Astrocyte of the hippocampus (primary cell): ENCODE measurements at regions not wholly inside any gene's neighbourhood (a gene's known extent, or its start where the extent isn't known, plus 50 kb on each side); places are given as distances from the start of the nearest gene placed in this dataset.
A peak's percentile ranks its signal among the peaks of the same experiment; 100 is the strongest.

Experiments
- DNase-seq: peaks from one replicate; pipeline ENCODE4 v3.0.0; 2011; ENCODE audit warnings: low read depth, low spot score

DNA sequence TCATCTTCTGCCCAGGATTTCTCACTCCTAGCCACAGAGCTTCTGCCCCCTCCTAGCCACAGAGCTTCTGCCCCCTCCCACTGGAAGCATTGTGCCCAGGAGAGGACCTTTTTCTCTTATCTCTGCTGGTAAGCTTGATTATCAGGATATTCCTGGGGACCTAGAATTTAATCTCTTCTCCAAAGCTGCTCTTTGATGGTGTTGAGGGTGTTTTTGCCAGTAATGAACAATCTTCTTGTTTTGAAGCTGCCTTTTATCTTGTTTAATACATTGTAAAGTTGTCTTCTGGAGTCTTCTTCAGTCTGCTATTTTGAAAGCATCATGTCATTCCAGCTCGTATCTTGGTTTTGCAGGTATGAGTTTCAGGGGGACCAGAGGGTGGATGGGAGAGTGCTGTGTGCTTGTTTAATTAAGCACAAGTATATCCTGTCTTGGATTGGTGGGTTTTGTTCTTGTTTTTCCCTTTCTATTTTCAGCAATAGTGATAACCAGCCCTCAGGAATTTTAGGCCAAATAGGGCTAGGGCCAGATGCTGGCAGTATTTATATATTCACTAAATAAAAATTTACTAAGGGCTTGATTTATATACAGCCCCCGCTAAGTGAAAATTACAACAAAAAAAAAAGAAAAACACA, 214.0 kb upstream of the DMRT1 start:
- DNase-seq, result no peak

GRCh38 chr9:629146-629545, 212.4 kb upstream of the DMRT1 start:
- no peak for DNase-seq

DNA sequence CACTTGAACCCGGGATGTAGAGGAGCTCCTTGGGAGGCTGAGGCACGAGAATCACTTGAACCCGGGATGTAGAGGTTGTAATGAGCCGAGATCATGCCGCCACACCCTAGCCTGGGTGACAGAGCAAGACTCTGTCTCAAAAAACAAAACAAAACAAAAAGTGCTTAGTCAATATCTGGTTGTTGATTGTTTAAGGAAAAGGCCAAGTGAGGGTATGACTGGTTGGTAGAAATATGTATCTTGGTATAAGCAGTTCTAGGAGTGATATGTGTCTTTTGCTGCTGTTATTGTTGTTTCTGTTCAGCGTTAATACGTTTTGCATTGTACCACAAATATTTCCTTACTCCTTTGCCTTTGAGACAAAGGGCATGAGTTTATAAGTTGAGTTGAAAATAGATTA, 210.7 kb upstream of the DMRT1 start:
- no peak for DNase-seq

- DNase-seq, result peak; percentile 15
Measured at GRCh38 chr9:631596-631995, 209.9 kb upstream of the DMRT1 start.

DNA sequence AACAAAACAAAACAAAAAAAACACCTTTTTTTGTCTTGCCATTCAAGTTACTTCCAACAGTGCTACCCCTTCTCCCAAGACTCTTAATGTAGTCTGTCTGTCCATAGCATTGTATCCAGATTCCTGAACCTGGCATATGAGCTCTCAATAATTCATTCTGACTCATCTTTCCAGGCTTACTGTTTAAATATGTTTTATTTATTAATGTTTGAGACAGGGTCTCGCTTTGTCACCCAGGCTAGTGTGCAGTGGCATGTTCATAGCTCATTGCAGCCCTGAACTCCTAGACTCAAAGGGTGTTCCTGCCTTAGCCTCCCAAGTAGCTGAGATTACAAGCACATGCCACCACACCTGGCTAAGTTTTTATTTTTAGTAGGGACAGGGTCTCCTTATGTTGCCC, 208.0 kb upstream of the DMRT1 start:
- no peak for DNase-seq

DNA sequence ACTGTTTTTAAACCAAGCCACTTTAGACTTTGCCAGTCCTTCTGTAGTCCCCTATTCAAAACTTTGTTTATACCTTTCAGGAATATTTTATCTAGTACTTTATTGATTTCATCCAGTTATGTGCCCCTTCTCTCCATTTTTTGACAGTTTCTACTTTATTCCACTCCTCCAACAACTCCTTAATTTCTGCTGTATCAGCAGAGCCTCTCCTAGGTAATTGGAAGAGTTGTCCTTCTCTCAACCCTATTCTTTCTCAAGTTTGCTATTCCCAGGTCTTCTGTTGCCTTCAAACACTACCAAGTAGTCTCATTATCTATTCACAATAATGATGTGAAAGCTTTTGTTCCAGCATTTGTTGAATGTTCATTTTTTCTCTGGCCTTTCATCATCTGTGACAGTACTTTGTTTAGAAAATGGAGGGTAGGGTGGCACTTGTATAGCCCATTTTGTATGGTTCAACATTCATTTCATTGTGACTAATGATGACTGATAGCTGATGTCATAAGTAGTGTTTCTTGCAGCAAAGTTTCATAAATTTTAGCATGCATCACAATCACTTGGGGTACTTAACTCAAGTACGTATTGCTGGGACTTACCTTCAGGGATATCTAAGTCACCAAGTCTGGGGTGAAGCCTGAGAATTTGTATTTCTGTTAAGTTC, 204.4 kb upstream of the DMRT1 start:
- DNase-seq, result no peak

DNA sequence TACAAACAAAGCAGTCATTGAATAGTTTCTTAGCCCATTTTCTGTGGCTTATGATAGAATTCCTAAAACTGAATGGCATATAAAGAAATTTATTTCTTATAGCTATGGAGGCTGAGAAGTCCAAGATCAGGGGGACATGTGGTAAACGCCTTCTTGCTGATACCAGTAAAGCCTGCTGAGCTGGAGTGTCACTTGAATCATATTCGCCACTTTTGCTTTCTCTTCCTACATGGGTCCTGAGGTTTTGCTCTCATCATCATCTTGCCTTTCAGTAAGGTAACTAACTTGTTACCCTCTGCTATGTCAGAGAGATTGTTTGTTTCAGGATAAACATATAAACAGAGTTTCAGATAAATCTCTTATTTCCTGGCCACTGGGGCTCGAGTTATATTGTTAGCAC, 203.3 kb upstream of the DMRT1 start:
- no peak for DNase-seq

DNA sequence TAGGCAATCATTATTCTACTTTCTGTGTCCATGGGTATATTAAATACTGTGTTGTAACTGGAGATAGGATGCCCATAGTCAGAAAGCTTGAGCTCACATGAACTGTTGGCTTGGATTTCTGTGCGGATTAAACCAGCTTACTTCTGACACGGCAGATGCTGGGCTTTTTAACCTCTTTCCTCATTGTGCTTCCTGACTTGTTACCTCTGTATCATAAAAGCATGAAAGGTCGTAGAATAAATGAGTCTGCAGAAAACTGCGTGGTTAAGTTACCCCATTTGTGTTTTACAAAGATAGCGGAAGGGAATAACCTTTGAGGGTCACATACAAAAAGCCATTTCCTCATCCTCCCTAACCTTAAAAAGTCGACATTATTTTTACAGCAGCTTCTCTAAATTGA, 199.5 kb upstream of the DMRT1 start:
- DNase-seq, result no peak

DNA sequence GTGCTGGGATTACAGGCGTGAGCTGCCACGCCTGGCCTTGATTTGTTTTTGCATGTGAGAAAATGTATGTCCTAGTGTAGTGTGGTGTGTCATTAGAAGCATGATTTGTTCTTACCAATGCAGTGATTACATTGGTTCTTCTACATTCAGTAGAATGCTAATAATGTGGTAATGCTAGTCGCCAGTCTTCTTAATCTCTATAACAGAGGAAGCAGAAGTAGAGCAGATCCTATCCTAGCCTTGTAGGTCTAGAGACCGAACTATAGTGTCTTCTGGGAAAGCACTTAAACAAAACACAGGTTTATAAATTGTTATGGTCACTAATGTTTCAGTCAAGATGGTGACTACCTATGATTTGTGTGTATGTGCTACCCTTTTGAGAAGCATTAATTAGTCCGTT, 197.5 kb upstream of the DMRT1 start:
- DNase-seq, result no peak

DNA sequence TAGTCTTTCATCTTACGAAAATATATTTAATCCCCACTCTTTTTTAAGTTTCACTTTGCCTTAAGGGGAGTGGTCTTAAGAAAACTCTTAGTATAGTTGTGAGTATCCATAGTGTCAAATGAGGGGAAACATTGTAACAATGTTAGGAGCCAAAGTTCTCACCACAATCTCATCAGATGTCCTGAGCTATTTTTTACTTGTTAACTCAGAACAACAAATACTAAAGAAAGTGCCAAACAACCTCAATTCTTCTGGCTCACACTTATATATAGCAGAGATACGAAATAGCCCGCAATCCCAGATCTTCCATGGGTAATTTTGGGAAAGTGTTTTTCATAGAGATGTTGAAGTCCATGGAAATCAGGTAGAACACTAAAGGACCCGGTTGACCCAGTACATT, 194.0 kb upstream of the DMRT1 start:
- no peak for DNase-seq

- DNase-seq, result no peak
Measured at GRCh38 chr9:649128-650074, 192.1 kb upstream of the DMRT1 start.

DNA sequence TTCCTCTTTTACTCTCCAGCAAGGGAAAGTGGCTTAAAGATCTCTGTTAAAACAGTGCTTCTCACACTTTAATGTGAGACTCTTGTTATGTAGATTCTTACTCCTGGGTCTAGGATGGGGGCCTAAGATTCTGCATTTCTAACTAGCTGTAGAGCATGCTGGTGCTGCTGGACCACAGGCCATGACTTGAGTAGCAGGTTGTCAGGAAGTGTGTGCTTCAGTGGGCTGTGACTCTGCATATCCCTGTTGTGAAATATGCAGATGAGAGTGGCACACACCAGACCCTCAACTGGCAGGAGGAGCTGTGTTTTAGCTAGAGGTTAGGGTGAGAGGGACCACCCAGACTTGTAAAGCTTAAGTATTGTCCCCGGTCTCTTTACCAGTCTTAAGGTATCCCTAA, 191.1 kb upstream of the DMRT1 start:
- DNase-seq, result no peak

GRCh38 chr9:651371-651770, 190.1 kb upstream of the DMRT1 start:
- DNase-seq, result no peak

GRCh38 chr9:652914-653313, 188.6 kb upstream of the DMRT1 start:
- DNase-seq, result no peak

GRCh38 chr9:653421-653820, 188.1 kb upstream of the DMRT1 start:
- no peak for DNase-seq

DNA sequence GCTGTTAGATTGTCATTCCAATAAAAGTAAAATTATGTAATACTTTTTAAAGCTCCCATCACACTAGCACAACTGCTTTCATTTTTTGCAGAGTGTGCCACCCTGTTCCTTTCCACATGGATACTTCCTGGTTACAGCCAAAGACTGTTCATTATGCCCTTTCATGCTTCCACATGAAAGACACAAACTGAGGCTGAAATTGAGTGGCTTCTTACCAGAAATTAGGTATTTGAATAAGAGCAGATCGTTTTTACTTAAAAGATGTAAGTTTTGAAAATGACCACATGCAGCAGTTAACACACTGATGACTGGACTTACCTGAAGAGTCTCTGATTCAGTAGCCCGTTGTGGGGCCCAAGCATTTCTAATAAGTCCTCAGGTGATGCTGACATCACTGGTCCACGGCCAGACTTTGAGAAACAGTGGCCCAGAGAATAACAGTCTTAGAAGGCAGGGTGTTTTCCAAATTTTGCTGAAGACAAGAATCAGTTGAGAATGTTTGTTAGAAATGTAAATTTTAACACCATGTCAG, 187.6 kb upstream of the DMRT1 start:
- no peak for DNase-seq

DNA sequence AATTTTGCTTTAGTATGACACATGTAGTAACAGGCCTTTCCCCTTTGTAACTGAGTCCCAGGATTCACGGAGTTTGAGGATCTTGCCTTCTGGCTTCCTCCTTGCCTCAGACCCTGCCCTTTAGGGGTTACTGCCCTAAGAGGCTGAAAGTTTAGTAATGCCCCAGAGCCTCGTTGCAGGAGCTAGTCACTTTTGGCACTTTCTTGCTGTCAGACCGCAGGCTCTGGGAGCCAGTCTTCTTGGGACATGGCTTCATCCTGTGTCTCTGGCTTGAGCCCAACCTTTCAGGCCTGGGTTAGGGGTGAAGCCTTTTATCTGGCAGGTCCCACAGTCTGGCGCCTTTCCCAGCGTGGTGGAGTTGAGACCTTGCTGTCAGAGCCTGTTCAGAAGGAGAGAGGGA, 185.6 kb upstream of the DMRT1 start:
- DNase-seq, result peak; percentile 21

DNA sequence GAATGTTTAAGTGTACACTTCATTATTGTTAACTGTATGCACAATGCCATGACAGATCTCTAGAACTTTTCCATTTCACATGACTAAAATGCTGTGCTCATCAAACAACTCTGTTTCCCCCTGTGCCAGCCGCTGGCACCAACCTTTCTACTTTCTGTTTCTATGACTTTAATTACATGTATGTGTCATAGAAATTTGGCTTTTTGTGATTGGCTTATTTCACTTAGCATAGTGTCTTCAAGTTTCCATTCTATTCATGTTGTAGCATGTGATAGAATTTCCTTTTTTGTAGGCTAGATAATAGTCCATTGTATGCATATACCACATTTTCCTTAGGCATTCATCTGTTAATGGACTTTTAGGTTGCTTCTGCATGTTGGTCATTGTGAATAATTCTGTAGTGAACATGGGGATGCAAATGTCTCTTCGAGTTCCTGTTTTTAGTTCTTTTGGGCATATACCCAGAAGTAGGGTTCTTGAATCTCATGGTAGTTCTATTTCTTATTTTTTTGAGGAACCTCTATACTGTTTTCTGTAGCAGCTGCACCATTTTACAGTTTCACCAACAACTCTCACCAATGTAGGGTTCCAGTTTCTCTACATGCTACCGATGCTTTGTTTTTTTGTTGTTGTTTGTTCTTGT, 184.4 kb upstream of the DMRT1 start:
- DNase-seq, result no peak

GRCh38 chr9:659286-659685, 182.2 kb upstream of the DMRT1 start:
- DNase-seq, result no peak

DNA sequence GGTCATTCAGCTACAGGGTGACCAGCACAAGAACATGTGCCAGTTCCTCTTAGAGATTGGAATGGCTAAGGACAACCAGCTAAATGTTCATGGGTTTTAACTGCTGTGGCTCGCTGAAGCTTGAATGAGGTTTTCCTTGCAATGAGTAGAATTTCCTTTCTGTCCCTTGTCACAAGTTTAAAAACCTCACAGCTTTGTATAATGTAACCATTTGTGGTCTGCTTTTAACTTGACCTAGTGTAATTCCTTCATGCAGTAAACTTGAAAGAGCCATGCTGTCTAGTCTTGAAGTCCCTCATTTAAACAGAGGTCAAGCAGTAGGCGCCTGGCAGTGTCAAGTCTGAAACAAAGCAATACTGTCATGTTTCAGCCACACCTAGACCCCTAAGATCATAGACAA, 181.3 kb upstream of the DMRT1 start:
- no peak for DNase-seq

- DNase-seq, result no peak
Measured at GRCh38 chr9:663541-663940, 178.0 kb upstream of the DMRT1 start.

- no peak for DNase-seq
Measured at GRCh38 chr9:665296-665695, 176.2 kb upstream of the DMRT1 start.
